SK-N-SH treated with all-trans-retinoic acid at 6 μM for 48 hours (cell line): ENCODE measurements at regions not wholly inside any gene's neighbourhood (a gene's known extent, or its start where the extent isn't known, plus 50 kb on each side); places are given as distances from the start of the nearest gene placed in this dataset.

Experiments
- ARNTL ChIP-seq: fragments of 450-650 bp; formaldehyde crosslinking; IDR thresholded peaks from 2 replicates; pipeline ENCODE4 v1.5.0; 2020; ENCODE audit warnings: low read depth, mild to moderate bottlenecking, moderate library complexity, borderline replicate concordance
- CSDC2 ChIP-seq: fragments of 250-450 bp; sonication (Bioruptor Pico); IDR thresholded peaks from 2 replicates; pipeline ENCODE4 v1.5.0; 2020; ENCODE audit warnings: mild to moderate bottlenecking, moderate library complexity
- GLIS3 ChIP-seq: fragments of 250-450 bp; sonication (Bioruptor Pico); IDR thresholded peaks from 2 replicates; pipeline ENCODE4 v1.5.0; 2020; ENCODE audit warnings: mild to moderate bottlenecking, moderate library complexity
- PATZ1 ChIP-seq: fragments of 250-450 bp; sonication (Bioruptor Pico); IDR thresholded peaks from 2 replicates; pipeline ENCODE4 v1.8.0; 2020; ENCODE audit warnings: mild to moderate bottlenecking, moderate library complexity, borderline replicate concordance
- PPARA ChIP-seq: fragments of 250-450 bp; sonication (Bioruptor Pico); IDR thresholded peaks from 2 replicates; pipeline ENCODE4 v1.5.0; 2020; ENCODE audit warnings: mild to moderate bottlenecking, borderline replicate concordance
- RARB ChIP-seq: fragments of 250-450 bp; sonication (Bioruptor Pico); IDR thresholded peaks from 2 replicates; pipeline ENCODE4 v1.8.0; 2021; ENCODE audit warnings: mild to moderate bottlenecking, moderate library complexity
- SNAI2 ChIP-seq: fragments of 250-450 bp; sonication (Bioruptor Pico); IDR thresholded peaks from 2 replicates; pipeline ENCODE4 v1.5.0; 2020; ENCODE audit warnings: mild to moderate bottlenecking, moderate library complexity
- ZFP30 ChIP-seq: fragments of 450-650 bp; formaldehyde crosslinking; IDR thresholded peaks from 2 replicates; pipeline ENCODE4 v1.5.0; 2022; ENCODE audit warnings: mild to moderate bottlenecking, moderate library complexity
- ZNF70 ChIP-seq: fragments of 450-650 bp; formaldehyde crosslinking; IDR thresholded peaks from 2 replicates; pipeline ENCODE4 v1.5.0; 2020; ENCODE audit warnings: mild to moderate bottlenecking, moderate library complexity

GRCh38 chr2:49813208-49813607, 658.9 kb upstream of the FSHR start:
- no peak for TF ChIP-seq ZNF70 (CRISPR knock-in tag)
- TF ChIP-seq PATZ1 (CRISPR knock-in tag), result no peak
- no peak for TF ChIP-seq ZFP30 (CRISPR knock-in tag)
- no peak for TF ChIP-seq SNAI2 (CRISPR knock-in tag)
- no peak for TF ChIP-seq CSDC2 (CRISPR knock-in tag)
- no peak for TF ChIP-seq GLIS3 (CRISPR knock-in tag)
- no peak for TF ChIP-seq ARNTL
- no peak for TF ChIP-seq PPARA (CRISPR knock-in tag)
- TF ChIP-seq RARB (CRISPR knock-in tag), result no peak
